SK-N-MC (cell line): ENCODE measurements at regions not wholly inside any gene's neighbourhood (a gene's known extent, or its start where the extent isn't known, plus 50 kb on each side); places are given as distances from the start of the nearest gene placed in this dataset.

Experiments
- DNase-seq: peaks from one replicate; pipeline ENCODE4 v3.0.0-alpha.2; 2011; ENCODE audit warnings: low read depth, low spot score
- H3K27ac ChIP-seq: fragments of 200-600 bp; sonication (generic); 2 replicates; pipeline ENCODE4 v1.5.1; 2016; ENCODE audit warnings: mixed run types
- H3K36me3 ChIP-seq: fragments of 200-600 bp; sonication (generic); 2 replicates; pipeline ENCODE4 v1.6.1; 2017; ENCODE audit warnings: antibody characterized with exemption, low read length, mixed read lengths; ENCODE audit not compliant: insufficient read depth
- H3K4me3 ChIP-seq: fragments of 200-600 bp; sonication (generic); 2 replicates; pipeline ENCODE4 v1.5.1; 2016
- H3K9ac ChIP-seq: fragments of 200-600 bp; sonication (generic); 2 replicates; pipeline ENCODE4 v1.8.0; 2017; ENCODE audit warnings: mixed run types, mixed read lengths; ENCODE audit not compliant: insufficient read length
- H3K9me3 ChIP-seq: fragments of 200-600 bp; sonication (generic); 2 replicates; pipeline ENCODE4 v1.6.1; 2017; ENCODE audit warnings: low read depth, mild to moderate bottlenecking, antibody characterized with exemption, low read length, moderate library complexity, mixed read lengths
- EZH2 ChIP-seq: fragments of 200-600 bp; sonication (generic); IDR thresholded peaks from one replicate; pipeline ENCODE4 v1.6.1; 2017; ENCODE audit warnings: antibody characterized with exemption
- FOXP2 ChIP-seq: optimal IDR thresholded peaks from 2 replicates; pipeline ENCODE3; 2011; ENCODE audit warnings: mild to moderate bottlenecking, moderate library complexity; ENCODE audit not compliant: insufficient read depth; ENCODE audit errors: extremely low read length, control extremely low read depth
- POLR2AphosphoS5 ChIP-seq: IDR thresholded peaks from 2 replicates; pipeline ENCODE4 v1.6.1; 2012; ENCODE audit warnings: mild to moderate bottlenecking, low read depth, low read length, borderline replicate concordance

- H3K9ac ChIP-seq: no peak overlapping the region
- no peak overlapping the region for H3K27ac ChIP-seq
- no peak overlapping the region for H3K4me3 ChIP-seq
- H3K36me3 ChIP-seq: no peaks in the 10 kb centered on the region
- TF ChIP-seq EZH2 (no peak), POLR2AphosphoS5 (no peak), FOXP2 (no peak)
- no peaks in the 10 kb centered on the region for H3K9me3 ChIP-seq
- no peak for DNase-seq
Measured at GRCh38 chr5:74576941-74577456, 63.5 kb downstream of the ENC1 start.

GRCh38 chr5:74575741-74576538, 64.6 kb downstream of the ENC1 start:
- no peak for TF ChIP-seq POLR2AphosphoS5
- Histone ChIP-seq H3K4me3 (no peak overlapping the region), H3K9me3 (no peaks in the 10 kb centered on the region), H3K27ac (no peak overlapping the region), H3K36me3 (no peaks in the 10 kb centered on the region), H3K9ac (no peak overlapping the region)
- DNase-seq: no peak

GRCh38 chr5:74570250-74570649, 70.3 kb downstream of the ENC1 start:
- Histone ChIP-seq H3K9ac (no peak overlapping the region), H3K4me3 (no peak overlapping the region), H3K27ac (no peak overlapping the region), H3K36me3 (no peaks in the 10 kb centered on the region), H3K9me3 (no peaks in the 10 kb centered on the region)
- TF ChIP-seq POLR2AphosphoS5: no peak
- TF ChIP-seq FOXP2: no peak
- TF ChIP-seq EZH2: no peak
- no peak for DNase-seq

- H3K36me3 ChIP-seq: no peaks in the 10 kb centered on the region
- DNase-seq: no peak
- no peak overlapping the region for H3K4me3 ChIP-seq
- TF ChIP-seq POLR2AphosphoS5 (no peak), EZH2 (no peak), FOXP2 (no peak)
- no peaks in the 10 kb centered on the region for H3K9me3 ChIP-seq
- no peak overlapping the region for H3K27ac ChIP-seq
- no peak overlapping the region for H3K9ac ChIP-seq
Measured at GRCh38 chr5:74567411-74567995, 73.0 kb downstream of the ENC1 start.

GRCh38 chr5:74562122-74562521, 78.4 kb downstream of the ENC1 start:
- H3K9ac ChIP-seq: no peak overlapping the region
- no peak for DNase-seq
- H3K9me3 ChIP-seq: no peaks in the 10 kb centered on the region
- no peak overlapping the region for H3K27ac ChIP-seq
- TF ChIP-seq POLR2AphosphoS5: no peak
- TF ChIP-seq EZH2: no peak
- no peak for TF ChIP-seq FOXP2
- no peaks in the 10 kb centered on the region for H3K36me3 ChIP-seq
- H3K4me3 ChIP-seq: no peak overlapping the region

GRCh38 chr5:74560245-74560644, 80.3 kb downstream of the ENC1 start:
- H3K27ac ChIP-seq: no peak overlapping the region
- H3K9me3 ChIP-seq: no peaks in the 10 kb centered on the region
- H3K9ac ChIP-seq: no peak overlapping the region
- no peak for TF ChIP-seq EZH2
- TF ChIP-seq POLR2AphosphoS5: no peak
- TF ChIP-seq FOXP2: no peak
- DNase-seq: no peak
- H3K36me3 ChIP-seq: no peaks in the 10 kb centered on the region
- no peak overlapping the region for H3K4me3 ChIP-seq

- no peak overlapping the region for H3K9ac ChIP-seq
- DNase-seq: no peak
- TF ChIP-seq FOXP2 (no peak), EZH2 (no peak), POLR2AphosphoS5 (no peak)
Measured at GRCh38 chr5:74556631-74557595, 83.6 kb downstream of the ENC1 start.

GRCh38 chr5:74556006-74556405, 84.5 kb downstream of the ENC1 start:
- TF ChIP-seq FOXP2 (no peak), POLR2AphosphoS5 (no peak), EZH2 (no peak)

More at GRCh38 chr5:74556631-74557595, 83.6 kb downstream of the ENC1 start:
- no peaks in the 10 kb centered on the region for H3K36me3 ChIP-seq
- H3K27ac ChIP-seq: no peak overlapping the region
- no peak overlapping the region for H3K4me3 ChIP-seq
- H3K9me3 ChIP-seq: no peaks in the 10 kb centered on the region

More at GRCh38 chr5:74556006-74556405, 84.5 kb downstream of the ENC1 start:
- Histone ChIP-seq H3K4me3 (no peak overlapping the region), H3K36me3 (no peaks in the 10 kb centered on the region), H3K27ac (no peak overlapping the region), H3K9ac (no peak overlapping the region), H3K9me3 (no peaks in the 10 kb centered on the region)
- no peak for DNase-seq
